Daoy (cell line): ENCODE measurements at regions not wholly inside any gene's neighbourhood (a gene's known extent, or its start where the extent isn't known, plus 50 kb on each side); places are given as distances from the start of the nearest gene placed in this dataset.

Source experiments
- DNase-seq: peaks from one replicate; pipeline ENCODE4 v3.0.0-alpha.2; 2015; ENCODE audit warnings: low read depth

DNA sequence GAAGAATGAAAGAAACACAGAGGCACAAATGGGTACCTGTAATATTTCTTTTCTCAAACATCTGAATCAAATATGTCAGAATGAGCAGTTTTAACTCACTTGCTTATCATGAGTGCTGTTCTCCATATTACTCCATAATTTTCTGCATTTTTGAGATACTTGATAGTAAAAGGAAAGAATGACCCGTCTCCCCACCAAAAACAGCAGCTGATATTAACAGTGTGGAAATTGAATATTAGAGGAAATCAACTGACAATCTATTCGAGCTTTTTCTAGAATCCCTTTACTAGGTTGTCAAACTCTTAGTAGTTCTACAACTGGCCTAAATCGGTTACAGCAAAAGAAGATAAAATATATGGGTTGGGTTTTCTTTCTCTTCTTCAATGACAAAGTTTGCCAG, 49.9 kb upstream of the HELT start:
- no peak for DNase-seq
